PC-3 (cell line): ENCODE measurements at regions not wholly inside any gene's neighbourhood (a gene's known extent, or its start where the extent isn't known, plus 50 kb on each side); places are given as distances from the start of the nearest gene placed in this dataset.
"Not testable (repeated sequence)": the region's sequence is repeated elsewhere in the genome, so short reads cannot be mapped to it uniquely, and the experiment has no call there.

Experiments
- ATAC-seq: fragments of 200-7000 bp; cut with Tn5 transposase; 2 replicates; pipeline ENCODE4 v1.9.1; 2020; ENCODE audit warnings: mild to moderate bottlenecking, moderate library complexity
- BruUV-seq: library from RNA; stranded (reverse); fragments of 400-500 nt; replicated peaks from 2 replicates; lab custom pipeline; 2021; lab: Mats Ljungman, UMichigan
- CTCF ChIA-PET: fragments of 300-600 bp; sonication (Branson Sonifier 250); formaldehyde crosslinking; loops from one replicate; lab custom pipeline; 2022; ENCODE audit warnings: antibody characterized with exemption; lab: Charles Lee
- POLR2A ChIA-PET: fragments of 300-600 bp; sonication (Branson Sonifier 250); formaldehyde crosslinking; loops from one replicate; lab custom pipeline; 2022; ENCODE audit warnings: antibody characterized with exemption; ENCODE audit not compliant: unreplicated experiment; lab: Charles Lee
- DNase-seq: peaks from one replicate; pipeline ENCODE4 v3.0.0-alpha.2; 2015
- H2AFZ ChIP-seq: fragments of 300-600 bp; sonication (generic); 2 replicates; pipeline ENCODE4 v1.6.0; 2016; ENCODE audit warnings: antibody characterized with exemption, low read length
- H3F3A ChIP-seq: fragments of 300-600 bp; sonication (generic); one replicate; pipeline ENCODE4 v1.6.0; 2017; ENCODE audit warnings: antibody characterized with exemption, low read length, control low read depth, mild to moderate bottlenecking; ENCODE audit not compliant: unreplicated experiment
- H3K27ac ChIP-seq: fragments of 300-600 bp; sonication (generic); 2 replicates; pipeline ENCODE4 v1.5.1; 2016; ENCODE audit warnings: mild to moderate bottlenecking, low read length
- H3K27me3 ChIP-seq: fragments of 300-600 bp; sonication (generic); 2 replicates; pipeline ENCODE4 v1.6.1; 2016; ENCODE audit warnings: low read length, mixed read lengths
- H3K36me3 ChIP-seq: fragments of 300-600 bp; sonication (generic); 2 replicates; pipeline ENCODE4 v1.6.1; 2016; ENCODE audit warnings: low read depth, mixed run types, low read length, mixed read lengths
- H3K4me1 ChIP-seq: fragments of 300-600 bp; sonication (generic); 2 replicates; pipeline ENCODE4 v1.5.1; 2016; ENCODE audit warnings: low read length; ENCODE audit not compliant: insufficient read depth
- H3K4me2 ChIP-seq: fragments of 300-600 bp; sonication (generic); 2 replicates; pipeline ENCODE4 v1.6.0; 2016; ENCODE audit warnings: low read length
- H3K4me3 ChIP-seq: fragments of 300-600 bp; sonication (generic); 2 replicates; pipeline ENCODE4 v1.5.1; 2016; ENCODE audit warnings: mild to moderate bottlenecking, low read length, mixed read lengths
- H3K79me2 ChIP-seq: fragments of 300-600 bp; sonication (generic); 2 replicates; pipeline ENCODE4 v1.6.1; 2017; ENCODE audit warnings: low read length, mixed read lengths
- H3K9ac ChIP-seq: fragments of 300-600 bp; sonication (generic); 2 replicates; pipeline ENCODE4 v1.6.0; 2016; ENCODE audit warnings: mild to moderate bottlenecking, low read length
- H3K9me2 ChIP-seq: fragments of 300-600 bp; sonication (generic); replicated peaks from 2 replicates; pipeline ENCODE4 v1.6.1; 2016; ENCODE audit warnings: mixed run types, low read length, mixed read lengths
- H3K9me3 ChIP-seq: fragments of 300-600 bp; sonication (generic); 2 replicates; pipeline ENCODE4 v1.6.1; 2016; ENCODE audit warnings: low read length, mixed read lengths
- H4K20me1 ChIP-seq: fragments of 300-600 bp; sonication (generic); 2 replicates; pipeline ENCODE4 v1.6.1; 2016; ENCODE audit warnings: low read length, mixed read lengths
- CTCF ChIP-seq: fragments of 300-600 bp; sonication (generic); conservative IDR thresholded peaks from 2 replicates; pipeline ENCODE4 v1.5.1; 2017; ENCODE audit warnings: antibody characterized with exemption, low read depth, mild to moderate bottlenecking, low read length
- EZH2 ChIP-seq: fragments of 300-600 bp; sonication (generic); IDR thresholded peaks from one replicate; pipeline ENCODE4 v1.6.1; 2017; ENCODE audit warnings: antibody characterized with exemption, mild to moderate bottlenecking, low read length; ENCODE audit not compliant: unreplicated experiment
- EZH2phosphoT487 ChIP-seq: fragments of 300-600 bp; sonication (generic); IDR thresholded peaks from 2 replicates; pipeline ENCODE4 v1.6.1; 2018; ENCODE audit warnings: mild to moderate bottlenecking, antibody characterized with exemption, low read length, borderline replicate concordance
- intact Hi-C: fragments of 100-400 bp; cut with micrococcal nuclease; formaldehyde crosslinking; loops from 2 replicates; pipeline ENCODE4 v1.9.0; 2023

DNA sequence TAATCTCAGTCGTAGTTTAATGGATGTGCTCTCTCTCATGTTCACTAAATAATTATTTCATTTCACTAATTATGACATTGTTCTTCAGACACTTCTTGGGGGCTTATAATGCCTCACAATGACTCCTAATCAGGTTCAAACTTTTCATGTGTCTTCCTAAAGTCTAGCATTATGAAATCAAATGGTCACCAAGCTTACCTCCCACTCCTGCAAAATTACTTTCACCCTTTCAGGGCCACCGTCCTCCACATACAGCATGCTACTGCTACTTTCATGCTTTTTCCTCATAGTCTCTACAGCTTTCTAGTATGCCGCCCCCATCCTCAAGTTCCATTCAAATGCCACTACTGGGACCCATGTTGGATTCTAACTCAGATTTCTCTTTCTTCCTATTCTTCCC, 59.8 kb upstream of the C1orf53 start:
- intact Hi-C loops: no loop called here
- Histone ChIP-seq H3F3A (no peaks in the 10 kb centered on the region), H3K4me1 (peaks cover 16% of the 10 kb centered on the region), H3K9ac (no peak overlapping the region), H3K27me3 (no peaks in the 10 kb centered on the region), H3K79me2 (no peaks in the 10 kb centered on the region), H3K36me3 (no peaks in the 10 kb centered on the region), H2AFZ (no peak overlapping the region), H3K4me3 (no peak overlapping the region), H3K9me3 (no peaks in the 10 kb centered on the region), H3K27ac (no peak overlapping the region), H3K9me2 (no peaks in the 10 kb centered on the region), H4K20me1 (no peaks in the 10 kb centered on the region), H3K4me2 (no peak overlapping the region)
- DNase-seq (no peak), ATAC-seq (no peak)
- POLR2A ChIA-PET: no interaction called here
- CTCF ChIA-PET: no interaction called here
- no peak for TF ChIP-seq CTCF
- no peak for TF ChIP-seq EZH2phosphoT487
- TF ChIP-seq EZH2: no peak
- BruUV-seq: no TSS peak

- peak; percentile 38; the same call in 1 of the 2 replicates for ATAC-seq
- Histone ChIP-seq H3K9me2 (no peaks in the 10 kb centered on the region), H3K27me3 (no peaks in the 10 kb centered on the region), H2AFZ (no peak overlapping the region), H3K9ac (no peak overlapping the region), H3F3A (no peaks in the 10 kb centered on the region), H3K79me2 (no peaks in the 10 kb centered on the region), H3K27ac (no peak overlapping the region), H3K4me3 (no peak overlapping the region), H3K36me3 (no peaks in the 10 kb centered on the region), H3K4me2 (no peak overlapping the region), H3K9me3 (no peaks in the 10 kb centered on the region), H3K4me1 (peaks cover 16% of the 10 kb centered on the region), H4K20me1 (no peaks in the 10 kb centered on the region)
- DNase-seq: no peak
- POLR2A ChIA-PET: no interaction called here
- no peak for TF ChIP-seq CTCF
- CTCF ChIA-PET: no interaction called here
- intact Hi-C loops: no loop called here
- no TSS peak for BruUV-seq
Observed at GRCh38 chr1:197841883-197842553, 60.4 kb upstream of the C1orf53 start.

DNA sequence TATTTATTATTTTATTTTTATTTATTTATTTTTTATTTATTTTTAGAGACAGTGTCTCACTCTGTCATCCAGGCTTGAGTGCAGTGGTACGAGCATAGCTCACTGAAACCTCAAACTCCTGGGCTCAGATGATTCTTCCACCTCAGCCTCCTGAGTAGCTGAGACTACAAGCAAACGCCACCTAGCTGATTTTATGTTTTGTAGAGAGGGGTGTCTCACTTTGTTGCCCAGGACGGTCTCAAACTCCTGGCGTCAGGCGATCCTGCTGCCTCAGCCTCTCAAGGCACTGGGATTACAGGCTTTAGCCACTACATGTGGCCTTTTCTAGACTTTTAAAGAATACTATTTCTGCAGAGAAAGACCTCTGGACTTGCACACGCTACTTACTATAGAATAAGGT, 61.3 kb upstream of the C1orf53 start:
- DNase-seq (no peak), ATAC-seq (no peak)
- BruUV-seq: no TSS peak
- H3K27me3 ChIP-seq: no peaks in the 10 kb centered on the region
- no peaks in the 10 kb centered on the region for H3K9me2 ChIP-seq
- no peaks in the 10 kb centered on the region for H3F3A ChIP-seq
- intact Hi-C loops: no loop called here
- H3K36me3 ChIP-seq: no peaks in the 10 kb centered on the region
- H3K9ac ChIP-seq: no peak overlapping the region
- no peak overlapping the region for H3K27ac ChIP-seq
- no peak overlapping the region for H3K4me3 ChIP-seq
- TF ChIP-seq EZH2phosphoT487: no peak
- TF ChIP-seq CTCF: no peak
- TF ChIP-seq EZH2: no peak
- peaks cover 16% of the 10 kb centered on the region for H3K4me1 ChIP-seq
- ChIA-PET CTCF (no interaction called here), POLR2A (no interaction called here)
- H3K9me3 ChIP-seq: no peaks in the 10 kb centered on the region
- no peak overlapping the region for H3K4me2 ChIP-seq
- H2AFZ ChIP-seq: no peak overlapping the region
- H4K20me1 ChIP-seq: no peaks in the 10 kb centered on the region
- H3K79me2 ChIP-seq: no peaks in the 10 kb centered on the region

DNA sequence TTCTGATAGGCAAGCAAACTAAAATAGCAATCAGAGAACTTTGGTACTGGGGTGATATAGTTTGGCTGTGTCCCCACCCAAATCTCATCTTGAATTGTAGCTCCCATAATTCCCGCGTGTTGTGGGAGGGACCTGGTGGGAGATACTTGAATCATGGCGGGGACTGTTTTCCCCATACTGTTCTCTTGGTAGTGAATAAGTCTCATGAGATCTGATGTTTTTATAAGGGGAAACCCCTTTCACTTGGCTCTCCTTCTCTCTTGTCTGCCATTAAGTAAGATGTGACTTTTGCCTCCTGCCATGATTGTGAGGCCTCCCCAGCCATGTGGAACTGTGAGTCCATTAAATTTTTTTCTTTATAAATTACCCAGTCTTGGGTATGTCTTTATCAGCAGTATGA, 62.6 kb upstream of the C1orf53 start:
- H4K20me1 ChIP-seq, H3K27ac ChIP-seq, H3F3A ChIP-seq, H2AFZ ChIP-seq, ATAC-seq, POLR2A ChIA-PET, H3K9ac ChIP-seq, DNase-seq, H3K4me3 ChIP-seq, BruUV-seq, H3K9me3 ChIP-seq, intact Hi-C loops, H3K36me3 ChIP-seq, CTCF ChIA-PET, H3K27me3 ChIP-seq, H3K79me2 ChIP-seq, H3K4me2 ChIP-seq, H3K9me2 ChIP-seq: not testable (repeated sequence)
- H3K4me1 ChIP-seq: peaks cover 16% of the 10 kb centered on the region
